Left lung (tissue), 4 donors: ENCODE measurements at regions not wholly inside any gene's neighbourhood (a gene's known extent, or its start where the extent isn't known, plus 50 kb on each side); places are given as distances from the start of the nearest gene placed in this dataset.

Source experiments
- ATAC-seq: fragments of 200-7000 bp; cut with Tn5 transposase; one replicate; pipeline ENCODE4 v1.9.1; 2020; ENCODE audit warnings: moderate library complexity
- DNase-seq, 4 donors: peaks; one replicate each; pipeline ENCODE4 v3.0.0-alpha.2; 2013 to 2020
- H3K27ac ChIP-seq, 2 donors: fragments of 200-600 bp; sonication (generic) in 1 of 2; one replicate each; pipeline versions ENCODE4 v1.5.0 to v1.8.0; 2020 to 2021
- H3K27me3 ChIP-seq, 2 donors: fragments of 200-600 bp; sonication (generic) in 1 of 2; one replicate each; pipeline versions ENCODE4 v1.5.0 to v1.8.0; 2020 to 2021
- H3K36me3 ChIP-seq, 2 donors: fragments of 200-600 bp; sonication (generic) in 1 of 2; one replicate each; pipeline versions ENCODE4 v1.5.0 to v1.8.0; 2020 to 2021
- H3K4me1 ChIP-seq, 2 donors: fragments of 200-600 bp; one replicate each; pipeline ENCODE4 v1.8.0; 2021
- H3K4me3 ChIP-seq, 2 donors: fragments of 200-600 bp; sonication (generic) in 1 of 2; one replicate each; pipeline versions ENCODE4 v1.5.0 to v1.8.0; 2020 to 2021; ENCODE audit warnings: mild to moderate bottlenecking in 1 of 2
- H3K9me3 ChIP-seq, 2 donors: fragments of 200-600 bp; sonication (generic) in 1 of 2; one replicate each; pipeline versions ENCODE4 v1.5.0 to v1.8.0; 2020 to 2021
- CTCF ChIP-seq, 2 donors: fragments of 200-600 bp; sonication (generic) in 1 of 2; IDR thresholded peaks; one replicate each; pipeline versions ENCODE4 v1.5.0 to v1.8.0; 2021; ENCODE audit warnings: antibody characterized with exemption in 2 of 2
- intact Hi-C, 2 donors: fragments of 100-400 bp; cut with DNase I; formaldehyde crosslinking; loops; one replicate each; pipeline versions ENCODE4 v1.11.2 to v1.14.2; 2022
- donor health status: DM: no; HTN: yes; CAD: no.
- donor health status: DM: no; HTN: no; CAD: no.

DNA sequence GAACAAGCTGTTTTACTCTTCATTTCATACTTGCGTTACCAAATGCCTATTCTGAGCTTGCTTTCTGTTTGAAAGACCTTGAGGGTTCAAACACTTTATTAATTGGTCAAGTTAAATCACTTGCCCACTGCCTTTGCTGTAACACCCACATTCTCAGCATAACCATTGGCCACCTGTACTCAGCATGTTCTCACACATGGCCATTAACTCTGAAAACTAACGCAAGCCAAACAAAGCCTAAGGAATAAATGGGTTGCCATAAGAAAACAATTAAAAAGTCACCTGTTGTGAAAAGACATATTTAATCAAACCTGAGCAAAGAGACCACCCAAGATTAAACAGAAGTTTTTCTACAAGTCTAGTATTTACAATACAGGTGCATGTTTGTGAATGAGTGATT is 517.2 kb upstream of the SPRY2 start:
- ATAC-seq = no peak
- DNase-seq = no peak
- H3K27me3 ChIP-seq = no peaks in the 10 kb centered on the region
- H3K4me1 ChIP-seq = no peaks in the 10 kb centered on the region
- TF ChIP-seq CTCF (IDR thresholded peaks at IDR 0.05) = no peak
- no peaks in the 10 kb centered on the region for H3K36me3 ChIP-seq
- H3K9me3 ChIP-seq = no peaks in the 10 kb centered on the region
- intact Hi-C loops = no loop called here
- H3K27ac ChIP-seq = no peak overlapping the region
- no peak overlapping the region for H3K4me3 ChIP-seq

- no peak for ATAC-seq
- no peak for DNase-seq
These were observed 516.4 kb upstream of the SPRY2 start for GRCh38 chr13:80857321-80857720.

DNA sequence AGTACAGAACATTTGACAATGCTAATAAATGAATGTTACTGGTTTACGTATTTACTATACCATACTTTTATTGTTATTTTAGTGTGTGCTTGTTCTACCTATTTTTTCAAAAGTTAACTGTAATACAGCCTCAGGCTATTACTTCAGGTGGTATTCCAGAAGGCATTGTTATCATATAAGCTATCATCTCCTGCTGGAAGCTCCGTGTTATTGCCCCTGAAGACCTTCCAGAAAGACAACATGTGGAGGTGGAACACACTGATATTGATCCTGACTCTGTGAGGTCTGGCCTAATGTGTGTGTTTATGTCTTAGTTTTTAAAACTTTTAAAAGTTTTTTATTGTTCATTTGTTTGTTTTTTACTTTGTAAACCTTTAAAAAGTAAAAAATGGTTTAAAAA is 509.8 kb upstream of the SPRY2 start:
- no peak for ATAC-seq
- intact Hi-C loops = no loop called here
- DNase-seq = no peak
- Histone ChIP-seq H3K9me3 (no peaks in the 10 kb centered on the region), H3K27me3 (no peaks in the 10 kb centered on the region), H3K4me3 (no peak overlapping the region), H3K27ac (no peak overlapping the region), H3K4me1 (no peaks in the 10 kb centered on the region), H3K36me3 (no peaks in the 10 kb centered on the region)
- no peak for TF ChIP-seq CTCF (IDR thresholded peaks at IDR 0.05)

More at GRCh38 chr13:80857321-80857720, 516.4 kb upstream of the SPRY2 start:
- no peak for TF ChIP-seq CTCF (IDR thresholded peaks at IDR 0.05)
- Histone ChIP-seq H3K27me3 (no peaks in the 10 kb centered on the region), H3K36me3 (no peaks in the 10 kb centered on the region), H3K9me3 (no peaks in the 10 kb centered on the region), H3K27ac (no peak overlapping the region), H3K4me1 (no peaks in the 10 kb centered on the region), H3K4me3 (no peak overlapping the region)
- intact Hi-C loops = no loop called here

DNA sequence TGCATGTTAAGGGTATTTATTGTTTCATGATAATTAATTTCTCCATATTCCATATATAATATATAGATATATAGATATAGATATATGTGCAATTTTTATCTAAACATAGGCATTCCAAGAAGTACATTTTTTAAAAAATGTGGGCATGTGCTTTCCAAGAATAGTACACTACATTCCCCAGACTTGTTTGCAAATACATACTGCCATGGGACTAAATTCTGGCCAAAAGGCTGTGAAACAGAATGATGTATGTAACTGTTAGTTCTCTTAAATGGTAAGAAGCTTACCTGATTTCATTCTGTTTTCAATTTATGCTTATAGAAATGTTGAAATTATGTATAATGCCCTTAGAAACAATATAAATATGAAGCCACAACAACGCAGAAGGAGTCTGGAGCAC is 503.2 kb upstream of the SPRY2 start:
- no peak for TF ChIP-seq CTCF (IDR thresholded peaks at IDR 0.05)
- Histone ChIP-seq H3K4me1 (no peaks in the 10 kb centered on the region), H3K9me3 (no peaks in the 10 kb centered on the region), H3K27ac (no peak overlapping the region), H3K36me3 (no peaks in the 10 kb centered on the region), H3K27me3 (no peaks in the 10 kb centered on the region), H3K4me3 (no peak overlapping the region)
- intact Hi-C loops = no loop called here
- ATAC-seq = no peak
- no peak for DNase-seq

- Histone ChIP-seq H3K9me3 (peaks cover 0 to 16% of the 10 kb centered on the region in 2 donors), H3K4me3 (no peak overlapping the region), H3K36me3 (no peaks in the 10 kb centered on the region), H3K27me3 (no peaks in the 10 kb centered on the region), H3K27ac (no peak overlapping the region), H3K4me1 (no peaks in the 10 kb centered on the region)
- ATAC-seq (no peak), DNase-seq (no peak)
- no peak for TF ChIP-seq CTCF (IDR thresholded peaks at IDR 0.05)
- intact Hi-C loops = no loop called here
These were observed 500.5 kb upstream of the SPRY2 start for GRCh38 chr13:80841414-80841813.
